Caki2 (cell line): ENCODE measurements at regions not wholly inside any gene's neighbourhood (a gene's known extent, or its start where the extent isn't known, plus 50 kb on each side); places are given as distances from the start of the nearest gene placed in this dataset.

ENCODE experiments used
- DNase-seq: peaks from one replicate; pipeline ENCODE4 v3.0.0-alpha.2; 2015; ENCODE audit warnings: low read depth
- in situ Hi-C: cut with HindIII; loops from 2 replicates; pipeline ENCODE4 v1.10.0; 2016; ENCODE audit warnings: low sequenced_read_pairs, low pct_unique_long_range_greater_than_20kb, mixed read lengths

DNA sequence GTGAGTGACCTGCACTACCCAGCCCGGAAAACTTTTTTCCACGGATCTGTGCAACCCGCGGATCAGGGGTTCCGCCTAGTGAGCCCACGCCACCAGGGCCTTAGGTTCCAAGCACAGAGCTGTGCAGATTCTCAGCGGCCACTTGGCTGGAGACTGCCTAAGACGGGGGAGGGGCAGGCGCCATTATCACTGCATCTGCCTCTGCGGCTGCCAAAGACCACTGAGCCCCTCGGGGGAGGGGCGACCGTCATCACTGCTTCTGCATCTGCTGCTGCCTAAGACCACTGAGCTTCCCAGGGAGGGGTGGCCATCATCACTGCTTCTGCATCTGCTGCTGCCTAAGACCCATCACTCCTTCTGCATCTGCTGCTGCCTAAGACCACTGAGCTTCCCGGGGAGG lies 460.2 kb downstream of the OCA2 start:
- in situ Hi-C loops = no loop called here
- no peak for DNase-seq

DNA sequence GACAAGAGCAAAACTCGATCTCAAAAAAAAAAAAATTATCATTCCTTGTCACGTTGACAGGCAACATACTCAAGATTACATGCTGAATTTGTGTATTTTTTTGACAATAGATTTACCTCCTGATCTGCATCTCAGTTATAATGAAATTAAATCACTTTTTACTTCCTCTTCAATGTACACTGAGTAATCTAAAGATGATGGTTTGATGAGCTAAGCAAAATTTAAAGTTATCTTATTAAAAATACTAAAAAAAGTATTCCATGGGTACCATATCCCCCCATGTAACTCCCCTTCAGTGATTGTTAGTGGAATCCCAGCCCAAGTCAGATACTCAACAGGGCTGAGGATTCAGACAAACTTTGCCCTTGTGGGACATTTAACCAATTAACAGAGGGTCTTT lies 463.2 kb downstream of the OCA2 start:
- no peak for DNase-seq
- in situ Hi-C loops = no loop called here

DNA sequence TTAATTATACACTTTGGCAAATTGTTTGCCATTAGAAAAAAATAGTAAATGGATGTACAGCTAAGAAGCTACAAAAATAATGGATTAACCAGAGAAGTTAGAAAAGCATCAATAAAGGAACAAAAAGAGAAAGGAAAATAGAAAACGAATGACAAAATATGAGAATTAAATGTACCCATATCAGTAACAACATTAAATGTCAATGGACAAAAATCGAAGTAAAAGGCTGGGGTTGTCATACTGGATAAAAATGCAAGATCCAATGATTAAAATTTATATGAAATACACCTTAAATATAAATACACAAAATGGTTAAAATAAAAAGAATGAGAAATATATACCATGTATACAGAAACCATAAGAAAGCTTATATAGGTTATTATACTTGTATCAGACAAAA lies 470.6 kb downstream of the OCA2 start:
- in situ Hi-C loops = no loop called here
- DNase-seq = no peak

DNA sequence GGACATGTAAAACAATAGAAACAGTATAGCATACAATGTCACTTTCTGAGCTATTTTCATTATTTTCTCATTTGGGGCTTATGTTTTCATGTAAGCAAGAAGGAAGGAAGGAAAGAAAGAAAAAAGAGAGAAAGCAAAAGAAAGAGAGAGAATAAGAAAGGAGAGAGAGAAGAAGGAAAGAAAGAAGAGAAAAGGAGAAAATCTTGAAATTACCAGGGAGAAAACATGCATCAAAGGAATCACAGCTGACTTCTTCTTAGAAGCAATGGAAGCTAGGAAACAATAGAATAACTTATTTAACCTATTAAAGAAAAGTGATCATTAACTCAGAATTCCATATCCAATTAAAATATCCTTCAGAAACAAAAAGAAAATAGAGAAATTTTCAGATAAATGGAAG lies 471.5 kb downstream of the OCA2 start:
- no peak for DNase-seq
- in situ Hi-C loops = no loop called here

DNA sequence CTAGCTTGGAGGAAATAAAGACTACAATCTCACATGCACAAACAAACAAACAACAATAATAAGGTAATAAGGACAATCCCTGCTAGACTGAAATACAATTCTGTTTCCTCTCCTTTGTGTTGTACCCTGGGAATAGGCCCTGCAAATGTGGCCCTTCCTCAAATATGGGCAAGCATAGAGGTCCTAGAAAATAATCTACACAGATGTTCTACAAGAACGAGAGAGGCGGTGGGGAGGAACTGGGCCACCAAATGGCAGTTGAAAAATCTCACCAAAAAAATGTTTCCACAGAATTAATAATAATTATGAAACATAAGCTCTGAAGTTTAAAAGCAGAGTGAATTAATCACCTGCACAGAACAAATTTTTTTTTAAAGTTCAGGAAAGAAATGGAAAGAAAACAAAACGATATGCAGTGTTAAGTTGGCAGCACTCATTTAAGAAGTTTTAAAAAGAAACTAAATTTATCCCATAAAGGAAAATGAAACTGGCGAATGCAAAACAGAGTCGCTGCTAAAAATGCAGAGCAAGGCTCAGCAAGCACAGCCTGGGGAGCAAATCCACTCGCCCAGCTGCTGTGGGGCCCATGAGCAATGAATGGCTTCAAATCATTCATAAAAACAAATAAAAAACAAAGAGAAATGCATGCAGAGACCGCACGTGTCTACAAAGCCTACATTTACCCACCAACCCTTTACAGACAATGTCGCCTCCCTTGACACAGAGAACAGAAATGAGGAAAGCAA lies 475.4 kb downstream of the OCA2 start:
- in situ Hi-C loops = no loop called here
- no peak for DNase-seq

DNA sequence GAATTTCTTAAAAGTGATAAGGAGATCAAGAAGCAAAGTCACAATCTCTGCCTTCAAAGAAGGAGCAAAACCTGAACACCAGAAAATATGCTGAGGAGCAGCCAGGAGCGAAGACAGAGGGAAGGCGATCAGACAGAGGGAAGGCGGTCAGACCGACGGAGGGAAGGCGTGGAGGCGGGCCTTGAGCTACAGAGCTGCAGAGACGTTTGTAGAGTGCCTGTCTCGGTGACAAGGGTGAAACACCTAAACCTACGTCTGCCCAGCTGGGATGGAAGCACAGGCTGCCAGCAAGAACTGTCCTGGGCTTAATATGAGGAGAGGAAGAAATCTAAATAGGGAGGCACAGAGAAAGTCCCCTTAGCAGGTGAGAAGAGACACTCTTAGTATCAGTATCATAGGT lies 476.0 kb downstream of the OCA2 start:
- in situ Hi-C loops = no loop called here
- DNase-seq = no peak

DNA sequence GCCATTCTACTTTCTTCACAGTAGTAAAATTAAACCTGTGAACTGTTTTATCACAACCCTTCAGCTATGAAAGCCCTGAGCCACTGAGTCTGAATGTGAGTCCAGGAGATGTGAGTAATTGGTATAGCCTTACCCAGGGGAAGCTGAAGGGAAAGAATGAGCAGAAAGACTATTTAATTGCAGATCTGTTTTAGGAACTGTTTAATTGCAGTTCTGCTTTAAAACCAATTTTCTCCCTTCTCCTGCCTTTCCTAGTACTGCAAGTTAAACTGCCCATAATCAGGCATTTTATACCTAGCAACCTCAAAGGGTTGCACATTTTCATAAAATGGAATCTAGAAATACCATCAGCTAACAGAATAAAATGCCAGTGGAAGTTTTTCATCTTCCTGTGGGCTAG lies 476.7 kb downstream of the OCA2 start:
- no peak for DNase-seq
- in situ Hi-C loops = no loop called here

DNA sequence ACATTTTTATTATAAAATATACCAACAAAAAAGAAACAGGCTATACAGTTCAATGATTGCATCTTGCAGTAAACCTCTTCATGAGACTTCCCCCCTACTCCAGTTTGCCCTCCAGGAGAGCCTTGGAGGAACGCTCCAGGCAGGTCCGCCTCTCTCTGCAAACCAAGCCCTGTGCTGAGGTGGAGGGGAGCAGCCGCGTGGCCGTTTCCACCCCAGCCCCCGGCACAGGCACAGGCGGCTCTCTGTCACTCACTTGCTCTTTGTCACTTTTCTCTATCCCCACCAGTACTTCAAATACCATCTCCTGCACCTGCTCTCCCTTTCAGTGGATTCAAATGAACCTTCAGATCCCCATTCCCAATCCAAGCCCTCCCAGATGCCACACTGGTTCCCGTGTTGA lies 479.9 kb downstream of the OCA2 start:
- in situ Hi-C loops = no loop called here
- DNase-seq = no peak

DNA sequence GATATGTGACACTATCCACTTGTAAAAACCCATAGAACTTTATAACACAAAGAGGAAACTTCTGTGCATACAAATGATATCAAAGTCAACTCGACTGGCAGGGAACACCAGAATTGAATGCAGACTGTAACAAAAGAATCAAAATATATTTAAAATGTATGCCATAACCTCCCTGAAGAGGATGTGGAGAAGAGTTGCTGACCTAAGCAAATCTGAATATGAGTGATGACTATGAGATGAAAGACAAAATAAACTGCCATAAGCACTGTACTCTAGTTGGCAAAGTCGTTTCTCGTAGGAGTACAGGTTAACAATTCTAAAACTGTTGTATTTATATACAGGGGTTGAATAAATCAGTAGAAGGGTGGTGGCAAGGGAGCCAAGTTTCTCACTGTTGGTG lies 482.1 kb downstream of the OCA2 start:
- no peak for DNase-seq
- in situ Hi-C loops = no loop called here

DNA sequence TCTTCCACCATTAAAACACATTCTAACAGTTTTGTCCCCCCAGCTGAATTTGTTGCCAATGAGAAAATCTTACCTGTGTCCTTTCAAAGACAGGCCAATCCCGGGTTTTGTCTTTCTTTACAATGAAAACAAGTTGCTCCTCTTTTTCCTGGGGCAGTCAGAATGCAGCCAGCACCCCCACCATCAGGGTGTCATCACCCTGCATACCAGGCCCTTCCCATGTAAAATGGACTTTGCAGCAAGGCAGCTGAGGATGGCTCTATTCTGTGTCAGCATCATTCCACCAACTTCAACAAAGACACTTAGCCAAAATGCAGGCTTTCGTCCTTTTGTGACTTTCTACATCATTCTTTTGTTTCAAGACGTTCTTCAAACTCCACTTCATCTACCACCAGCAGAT lies 490.9 kb downstream of the OCA2 start:
- in situ Hi-C loops = no loop called here

DNA sequence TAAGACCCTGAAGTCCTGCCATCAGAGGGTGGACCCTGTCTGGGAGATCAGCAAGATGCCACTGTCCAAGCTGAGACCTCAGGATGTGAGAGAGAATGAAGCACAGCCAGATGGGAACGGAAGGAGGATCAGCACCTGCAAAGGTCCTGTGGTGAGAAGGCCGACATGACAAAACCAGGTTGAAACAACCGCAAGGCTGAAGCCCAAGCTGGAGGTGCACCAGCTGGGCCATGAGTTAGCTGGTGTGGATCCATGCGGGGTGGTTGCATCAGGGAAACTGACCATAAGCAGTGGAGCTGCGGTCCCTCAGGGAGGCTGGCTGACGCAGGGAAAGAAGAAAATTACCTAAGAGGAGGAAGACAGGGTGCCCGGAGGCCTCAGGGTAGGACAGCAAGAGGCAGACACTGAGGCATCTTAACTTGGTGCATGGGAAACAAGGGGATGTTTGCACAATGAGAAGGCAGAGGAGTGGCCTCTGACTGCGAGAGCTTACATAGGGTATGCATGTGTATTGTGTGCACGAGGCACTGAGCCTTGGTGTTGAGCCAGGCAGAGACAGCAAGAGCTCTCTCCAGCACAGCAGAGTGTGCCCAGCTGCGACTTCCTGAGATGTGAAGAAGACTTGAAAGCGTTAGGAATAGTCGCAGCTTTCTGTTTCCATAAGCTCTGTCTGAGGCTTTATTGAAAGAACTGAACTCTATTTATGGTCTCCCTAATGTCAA lies 497.7 kb downstream of the OCA2 start:
- DNase-seq = no peak

More for the DNA sequence above, 490.9 kb downstream of the OCA2 start:
- no peak for DNase-seq

DNA sequence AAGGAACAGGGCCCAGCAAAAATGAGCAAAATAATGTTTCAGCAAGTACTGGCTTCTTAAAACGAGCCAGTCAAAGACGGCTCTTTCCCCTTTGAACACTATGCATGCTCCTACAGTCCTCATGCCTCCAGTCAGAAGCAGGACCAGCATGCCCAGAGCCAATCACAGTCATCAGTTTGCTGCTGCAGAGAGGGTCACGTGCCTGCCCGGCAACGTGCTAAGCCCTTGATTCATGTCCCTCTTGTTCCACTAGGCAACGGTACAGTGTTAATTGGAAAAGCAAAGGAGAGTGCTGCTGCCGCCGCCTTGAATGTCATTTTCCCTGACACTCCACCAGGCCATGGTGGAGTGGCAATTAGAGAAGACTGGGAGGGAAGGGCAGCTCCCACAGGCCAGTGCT lies 500.1 kb downstream of the OCA2 start:
- DNase-seq = no peak
- in situ Hi-C loops = no loop called here

More for the DNA sequence above, 497.7 kb downstream of the OCA2 start:
- in situ Hi-C loops = no loop called here

DNA sequence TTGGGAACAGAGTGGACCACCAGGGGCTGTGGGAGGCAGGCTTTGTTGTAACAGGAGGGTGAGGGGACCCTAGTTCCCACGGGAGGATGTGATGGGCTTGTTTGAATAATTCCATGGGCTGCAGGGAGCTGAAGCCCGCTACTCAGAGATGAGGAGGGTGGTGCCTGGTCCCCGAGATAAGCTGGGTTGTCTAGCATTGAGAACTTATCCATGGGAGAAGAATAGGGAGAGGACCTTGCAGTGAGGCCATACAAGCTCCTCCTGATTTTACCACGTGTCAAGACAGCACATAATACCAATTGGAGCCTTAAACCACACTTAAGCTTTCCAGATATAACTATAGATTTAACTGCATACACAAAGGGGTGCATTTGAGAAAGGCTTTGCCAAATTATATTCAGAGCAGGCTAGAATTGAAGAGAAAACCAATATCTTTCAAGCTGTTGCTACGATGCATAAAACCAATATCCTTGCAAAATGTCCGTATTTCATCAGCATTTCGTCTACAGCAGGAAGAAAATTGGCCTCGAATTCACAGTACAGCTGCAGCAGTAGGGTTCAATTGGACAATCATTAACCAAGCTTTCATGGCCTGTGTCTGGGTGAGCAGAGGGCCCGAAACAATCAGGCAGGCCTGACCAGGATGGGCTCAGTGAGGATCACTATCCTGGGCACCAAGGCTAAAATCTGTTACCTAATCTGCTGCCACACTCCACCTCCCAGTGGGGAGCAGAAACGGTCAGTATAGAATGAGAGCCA lies 500.7 kb downstream of the OCA2 start:
- in situ Hi-C loops = no loop called here
- no peak for DNase-seq

DNA sequence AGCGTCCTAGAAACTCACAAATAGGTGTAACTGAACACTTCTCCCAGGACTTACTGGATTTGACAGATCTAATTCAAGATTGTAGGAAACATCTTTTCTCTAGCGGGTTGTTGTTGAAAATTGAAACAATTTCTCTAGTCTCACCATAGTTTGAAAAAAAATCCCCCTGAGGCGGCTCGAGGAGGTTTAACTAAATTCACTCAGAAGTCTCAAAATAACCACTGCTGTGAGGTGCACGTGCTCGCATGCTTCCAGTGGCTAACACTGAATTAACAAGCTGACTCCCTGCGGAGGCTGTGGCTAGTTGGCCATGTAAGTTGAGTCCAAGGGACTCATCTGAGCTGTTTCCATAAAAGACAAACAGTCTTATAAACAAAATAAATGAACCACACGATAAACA lies 503.9 kb downstream of the OCA2 start:
- in situ Hi-C loops = no loop called here

DNA sequence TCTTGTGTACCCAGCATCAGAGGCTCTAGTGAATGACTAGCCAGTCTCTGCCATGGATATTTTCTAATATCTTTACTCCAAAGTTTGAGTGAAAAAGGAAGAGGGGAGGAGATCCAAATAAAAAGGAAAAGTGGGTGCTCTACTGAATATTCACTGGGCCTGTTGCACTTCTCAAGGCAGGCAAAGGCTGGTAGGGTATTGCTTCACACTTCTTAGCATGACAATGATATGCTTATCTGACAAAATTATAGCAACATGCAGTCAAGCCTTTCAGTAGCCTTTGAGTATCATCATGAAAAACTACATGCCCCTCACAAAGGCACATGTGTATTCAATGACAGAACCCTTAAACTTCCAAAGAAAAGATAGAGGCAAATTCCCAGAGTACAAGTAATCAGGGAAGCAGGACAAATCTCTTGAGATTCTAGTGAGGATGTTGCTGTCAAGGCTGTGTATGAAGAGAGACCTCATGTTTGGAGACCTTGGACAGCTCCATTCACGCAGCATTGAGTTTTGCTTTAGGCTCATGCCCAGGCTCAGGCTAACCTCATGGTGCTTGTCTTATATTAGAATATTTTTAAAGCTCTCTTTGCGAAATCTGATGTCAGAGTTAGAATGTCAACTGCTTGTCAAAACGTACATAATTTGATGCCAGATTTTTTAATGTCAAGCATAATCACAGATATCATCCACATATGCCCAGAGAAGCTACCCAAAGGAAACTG lies 506.9 kb downstream of the OCA2 start:
- DNase-seq = no peak
- in situ Hi-C loops = no loop called here

More for the DNA sequence above, 503.9 kb downstream of the OCA2 start:
- DNase-seq = no peak
